Coronary artery (tissue), 2 donors: ENCODE measurements at regions not wholly inside any gene's neighbourhood (a gene's known extent, or its start where the extent isn't known, plus 50 kb on each side); places are given as distances from the start of the nearest gene placed in this dataset.
"Not testable (repeated sequence)": the region's sequence is repeated elsewhere in the genome, so short reads cannot be mapped to it uniquely, and the experiment has no call there.

Source experiments
- DNase-seq: peaks from one replicate; pipeline ENCODE4 v3.0.0-alpha.2; 2017; ENCODE audit warnings: low spot score
- H3K27ac ChIP-seq, 2 donors: fragments of 200-600 bp; sonication (generic); one replicate each; pipeline ENCODE4 v1.5.1; 2016 to 2019
- H3K4me3 ChIP-seq: fragments of 200-600 bp; sonication (generic); 2 replicates; pipeline ENCODE4 v1.5.1; 2016; ENCODE audit warnings: mild to moderate bottlenecking, moderate library complexity
- TF ChIP-seq, protein P1 (sequence below): fragments of 200-600 bp; sonication (generic); IDR thresholded peaks from one replicate; pipeline ENCODE4 v1.5.1; 2019; ENCODE audit warnings: antibody characterized with exemption

DNA sequence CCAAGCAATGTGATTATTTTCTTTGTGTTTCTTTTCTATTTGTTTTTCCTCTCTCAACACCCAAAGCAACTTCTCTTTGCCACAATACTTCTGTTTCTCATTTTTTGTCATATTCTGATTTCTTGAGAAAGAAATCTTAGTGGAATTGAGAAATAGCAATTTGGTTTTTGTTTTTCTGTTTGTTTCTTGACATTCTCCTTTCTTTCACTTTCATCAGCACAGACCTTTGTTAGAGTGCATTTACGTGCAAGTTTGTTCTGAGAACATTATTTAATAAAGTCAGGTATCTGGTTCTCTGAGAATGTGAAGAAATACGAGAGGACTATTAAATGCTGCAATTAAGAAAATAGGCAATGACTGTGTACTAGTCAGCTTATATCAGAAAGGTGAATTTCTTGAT is 608.1 kb upstream of the AADAT start:
- no peak overlapping the region for H3K4me3 ChIP-seq
- TF ChIP-seq, protein P1, sequence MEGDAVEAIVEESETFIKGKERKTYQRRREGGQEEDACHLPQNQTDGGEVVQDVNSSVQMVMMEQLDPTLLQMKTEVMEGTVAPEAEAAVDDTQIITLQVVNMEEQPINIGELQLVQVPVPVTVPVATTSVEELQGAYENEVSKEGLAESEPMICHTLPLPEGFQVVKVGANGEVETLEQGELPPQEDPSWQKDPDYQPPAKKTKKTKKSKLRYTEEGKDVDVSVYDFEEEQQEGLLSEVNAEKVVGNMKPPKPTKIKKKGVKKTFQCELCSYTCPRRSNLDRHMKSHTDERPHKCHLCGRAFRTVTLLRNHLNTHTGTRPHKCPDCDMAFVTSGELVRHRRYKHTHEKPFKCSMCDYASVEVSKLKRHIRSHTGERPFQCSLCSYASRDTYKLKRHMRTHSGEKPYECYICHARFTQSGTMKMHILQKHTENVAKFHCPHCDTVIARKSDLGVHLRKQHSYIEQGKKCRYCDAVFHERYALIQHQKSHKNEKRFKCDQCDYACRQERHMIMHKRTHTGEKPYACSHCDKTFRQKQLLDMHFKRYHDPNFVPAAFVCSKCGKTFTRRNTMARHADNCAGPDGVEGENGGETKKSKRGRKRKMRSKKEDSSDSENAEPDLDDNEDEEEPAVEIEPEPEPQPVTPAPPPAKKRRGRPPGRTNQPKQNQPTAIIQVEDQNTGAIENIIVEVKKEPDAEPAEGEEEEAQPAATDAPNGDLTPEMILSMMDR, result no peak

DNA sequence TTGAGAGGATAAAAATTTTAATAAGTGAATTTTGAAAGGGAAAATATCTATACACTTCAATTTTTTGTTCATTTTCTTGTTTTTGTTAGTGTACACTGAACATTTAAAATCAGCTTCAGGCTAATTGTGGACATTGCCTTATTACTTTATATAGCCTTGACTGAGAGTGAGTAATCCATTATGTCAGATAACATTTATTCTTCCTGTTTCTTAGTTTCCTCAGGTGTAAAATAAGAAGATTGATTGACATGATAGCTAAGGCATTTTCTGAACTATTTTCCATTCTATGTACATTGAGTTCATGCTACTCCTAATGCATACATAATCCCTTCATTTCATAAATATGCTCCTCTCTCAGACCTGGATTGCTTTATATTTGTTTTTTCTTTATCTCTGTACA is 607.3 kb upstream of the AADAT start:
- TF ChIP-seq, protein P1, result no peak
- DNase-seq, result no peak
- H3K4me3 ChIP-seq, result no peak overlapping the region
- no peak overlapping the region for H3K27ac ChIP-seq

More for the DNA sequence above, 608.1 kb upstream of the AADAT start:
- no peak for DNase-seq
- H3K27ac ChIP-seq, result no peak overlapping the region

DNA sequence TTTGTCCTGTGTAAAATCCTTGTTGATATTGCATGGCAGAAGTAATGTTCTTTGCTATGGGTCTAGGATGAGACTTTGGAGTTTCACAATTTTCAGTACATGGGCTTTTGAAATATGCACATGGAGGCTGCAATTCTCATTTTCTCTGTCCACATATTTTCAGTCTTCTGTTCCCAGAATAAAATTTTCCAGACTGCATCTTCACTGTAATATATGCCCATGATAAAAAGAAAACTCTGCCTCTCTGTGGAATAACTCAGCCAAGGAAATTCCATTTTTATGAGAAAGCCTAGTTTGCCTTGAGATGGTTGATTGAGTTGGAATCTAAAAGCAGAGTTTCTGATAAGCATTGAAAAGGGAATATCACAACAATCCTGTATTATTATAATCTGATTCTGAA is 601.4 kb upstream of the AADAT start:
- DNase-seq, result no peak
- no peak overlapping the region for H3K27ac ChIP-seq
- H3K4me3 ChIP-seq, result no peak overlapping the region
- TF ChIP-seq, protein P1, result no peak

DNA sequence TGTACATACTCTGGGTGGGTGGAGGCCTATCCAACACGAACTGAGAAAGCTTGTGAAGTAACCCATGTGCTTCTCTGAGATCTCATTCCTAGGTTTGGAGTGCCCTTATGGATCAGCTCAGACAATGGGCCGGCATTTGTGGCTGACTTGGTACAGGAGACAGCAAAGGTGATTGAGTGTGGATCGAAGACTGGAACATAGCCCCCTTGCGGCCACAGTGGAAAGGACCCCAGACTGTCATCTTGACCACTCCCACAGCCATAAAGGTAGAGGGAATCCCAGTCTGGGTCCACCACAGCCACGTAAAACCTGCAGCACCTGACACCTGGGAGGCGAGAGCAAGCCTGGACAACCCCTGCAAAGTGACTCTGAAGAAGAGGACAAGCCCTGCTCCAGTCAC is 598.0 kb upstream of the AADAT start:
- TF ChIP-seq, protein P1, result no peak
- DNase-seq, result no peak
- Histone ChIP-seq H3K27ac (no peak overlapping the region), H3K4me3 (no peak overlapping the region)

DNA sequence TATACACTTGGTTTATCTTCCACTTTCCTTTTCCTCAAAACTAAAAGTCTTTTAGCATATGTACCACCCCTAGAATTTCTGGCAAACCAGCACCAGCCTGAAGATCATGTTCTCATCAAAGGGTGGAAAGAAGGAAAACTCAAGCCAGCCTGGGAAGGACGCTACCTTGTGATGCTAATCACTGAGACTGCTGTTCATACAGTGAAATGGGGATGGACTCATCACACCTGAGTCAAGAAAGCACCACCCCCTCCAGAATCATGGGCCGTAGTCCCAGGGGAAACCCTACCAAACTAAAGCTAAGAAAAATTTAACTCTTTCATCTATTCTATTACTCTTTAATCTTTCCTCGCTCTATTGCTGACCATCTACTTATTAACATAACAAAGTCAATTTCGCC is 595.9 kb upstream of the AADAT start:
- H3K27ac ChIP-seq, H3K4me3 ChIP-seq, DNase-seq: not testable (repeated sequence)

DNA sequence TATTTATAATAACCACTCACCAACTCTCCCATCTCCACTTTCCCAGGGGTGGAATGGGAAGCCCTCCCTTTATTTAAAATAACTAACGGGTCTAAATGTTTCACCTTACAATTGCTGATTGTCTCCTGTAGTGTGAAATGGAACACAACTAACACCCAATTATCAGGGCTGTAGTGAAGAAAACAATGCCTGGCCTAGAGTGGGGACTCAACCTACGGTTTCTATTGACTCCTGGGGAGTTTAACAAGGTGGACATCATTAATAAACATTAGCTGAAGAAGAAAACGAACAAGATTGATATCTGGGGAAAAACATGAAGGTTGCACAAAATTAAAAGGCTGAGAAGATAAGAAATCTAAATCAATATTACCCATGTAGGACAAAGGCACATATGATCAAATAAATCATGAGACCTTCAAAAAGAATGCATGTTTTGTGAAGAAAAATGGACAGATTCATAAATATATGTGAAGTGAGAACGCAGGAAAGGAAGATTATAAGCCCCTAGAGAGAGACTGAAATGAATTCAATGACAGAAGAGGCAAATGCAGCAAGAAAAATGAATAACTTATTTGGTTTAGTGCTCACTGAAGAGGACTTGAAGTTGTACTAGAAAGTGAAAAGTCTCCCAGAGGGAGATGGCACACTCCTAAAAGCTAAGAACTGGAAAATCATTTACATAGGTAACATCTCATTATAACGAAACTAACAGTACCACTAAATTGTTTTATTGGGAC is 593.0 kb upstream of the AADAT start:
- Histone ChIP-seq H3K4me3 (no peak overlapping the region), H3K27ac (no peak overlapping the region)
- no peak for DNase-seq
- TF ChIP-seq, protein P1, result no peak

DNA sequence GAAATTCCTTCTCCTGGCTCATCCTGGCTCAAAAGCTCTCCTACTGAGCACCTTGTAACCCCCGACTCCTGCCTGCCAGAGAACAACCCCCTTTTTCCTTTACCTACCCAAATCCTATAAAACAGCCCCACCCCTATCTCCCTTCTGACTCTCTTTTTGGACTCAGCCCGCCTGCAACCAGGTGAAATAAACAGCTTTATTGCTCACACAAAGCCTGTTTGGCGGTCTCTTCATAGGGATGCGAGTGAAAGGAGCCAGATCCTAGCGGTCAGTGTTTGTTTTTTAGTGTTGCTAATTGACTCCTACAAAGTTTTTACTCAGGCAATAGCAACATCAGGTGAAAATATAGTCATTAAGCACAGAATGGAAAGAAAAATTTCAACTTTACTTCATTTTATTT is 592.3 kb upstream of the AADAT start:
- not testable (repeated sequence) for DNase-seq, H3K4me3 ChIP-seq, H3K27ac ChIP-seq

DNA sequence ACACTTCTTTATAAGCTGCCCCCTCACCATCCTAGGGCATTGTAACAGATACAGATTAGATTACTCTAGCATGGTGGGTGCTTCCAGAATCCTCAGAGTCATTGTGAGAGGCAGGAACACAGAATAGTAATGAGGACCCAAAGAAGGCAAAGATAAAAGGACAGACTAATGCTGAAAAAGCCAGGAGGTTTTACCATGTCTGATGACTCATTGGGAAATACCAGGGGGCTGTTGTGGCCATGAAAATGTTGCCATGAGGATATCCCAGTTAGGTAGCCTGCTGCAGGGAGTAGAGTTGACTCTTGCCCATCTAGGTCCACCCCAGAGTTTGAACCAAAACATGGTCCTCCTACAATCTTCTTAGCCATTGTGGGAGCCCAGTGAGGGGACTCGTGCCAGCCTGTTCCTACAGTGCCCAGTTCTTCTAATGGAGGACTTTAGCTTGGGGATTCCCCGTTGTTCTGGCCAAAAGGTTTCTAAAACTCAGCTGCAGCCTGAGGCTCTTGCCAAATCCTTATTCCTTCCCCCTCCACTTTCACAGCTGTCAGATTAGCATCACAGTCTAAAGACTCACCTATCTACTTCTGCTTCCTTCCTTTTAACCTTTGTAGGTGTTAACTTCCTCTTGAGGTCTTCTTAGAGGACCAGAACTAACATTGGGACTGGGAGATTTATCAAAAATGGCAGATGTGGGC is 586.0 kb upstream of the AADAT start:
- no peak for DNase-seq
- no peak overlapping the region for H3K4me3 ChIP-seq
- H3K27ac ChIP-seq, result no peak overlapping the region
- TF ChIP-seq, protein P1, result no peak
